Transverse colon (tissue), 4 donors: ENCODE measurements at regions not wholly inside any gene's neighbourhood (a gene's known extent, or its start where the extent isn't known, plus 50 kb on each side); places are given as distances from the start of the nearest gene placed in this dataset.

ENCODE experiments used
- CTCF ChIP-seq, 5 experiments: fragments of 200-600 bp in 3 of 5; fragments of 450-650 bp in 2 of 5; sonication (generic) in 3 of 5; IDR thresholded peaks; 1 replicate in 2 of 5; 2 replicates in 3 of 5; pipeline ENCODE4 v1.5.1; 2016 to 2017; ENCODE audit warnings: antibody characterized with exemption in 5 of 5, inconsistent platforms in 3 of 5, mild to moderate bottlenecking in 2 of 5, moderate library complexity in 1 of 5
- EP300 ChIP-seq: sonication (generic); formaldehyde crosslinking; IDR thresholded peaks from one replicate; pipeline ENCODE4 v1.6.1; 2017; ENCODE audit warnings: antibody characterized with exemption, low read depth
- POLR2A ChIP-seq: fragments of 450-650 bp; IDR thresholded peaks from one replicate; pipeline ENCODE4 v1.6.1; 2016; ENCODE audit warnings: antibody characterized with exemption, mild to moderate bottlenecking, moderate library complexity
- POLR2AphosphoS5 ChIP-seq, 3 donors: sonication (generic); formaldehyde crosslinking; IDR thresholded peaks; one replicate each; pipeline ENCODE4 v1.6.1; 2016; ENCODE audit warnings: antibody characterized with exemption in 3 of 3

GRCh38 chr3:103271575-103271974, 836.8 kb downstream of the ZPLD1 start:
- TF ChIP-seq CTCF (IDR thresholded peaks at IDR 0.05) (no peak), POLR2AphosphoS5 (IDR thresholded peaks at IDR 0.05) (no peak), POLR2A (no peak), EP300 (no peak)
